ENCODE measurements at regions not wholly inside any gene's neighbourhood (a gene's known extent, or its start where the extent isn't known, plus 50 kb on each side); places are given as distances from the start of the nearest gene placed in this dataset.
A peak's percentile ranks its signal among the peaks of the same experiment; 100 is the strongest.

DNA sequence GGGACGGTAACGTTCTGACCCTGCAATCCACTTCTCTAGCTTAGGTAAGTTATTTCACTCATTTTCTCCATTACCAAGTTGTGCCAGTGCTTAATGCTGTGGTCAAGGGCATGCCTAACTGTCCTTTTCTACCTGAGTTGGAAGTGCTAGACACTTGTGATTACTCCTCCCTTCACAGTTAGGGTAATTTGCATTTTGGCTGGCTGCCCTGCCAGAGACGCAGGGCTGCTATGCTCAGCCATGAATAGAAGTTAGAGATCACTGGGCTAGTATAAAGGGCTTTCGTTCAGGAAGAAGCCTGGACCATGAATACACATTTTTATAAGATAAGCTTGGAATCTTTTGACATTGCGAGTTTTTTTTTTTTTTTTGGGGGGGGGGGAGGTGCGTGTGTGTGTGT, 633.2 kb upstream of the NEGR1 start:
- peaks cover 12% of the 10 kb centered on the region for H3K4me1 Mint-ChIP-seq
- Histone ChIP-seq H3K4me3 (no peak overlapping the region), H2AFZ (peak overlapping the region; percentile 11), H3K27me3 (ENCODE audit: insufficient read depth) (no peaks in the 10 kb centered on the region), H3K4me1 (ENCODE audit: insufficient read depth) (0 out of 2 replicates have a peak, but pooled peaks cover 17% of the 10 kb centered on the region), H3F3A (replicated peaks; ENCODE audit: low read depth) (no peaks in the 10 kb centered on the region), H3K27ac (ENCODE audit: low read depth) (no peak overlapping the region), H3K9me2 (ENCODE audit: insufficient read depth) (no peaks in the 10 kb centered on the region), H3K36me3 (ENCODE audit: insufficient read depth) (no peaks in the 10 kb centered on the region; the same call in 1 of the 2 replicates), H3K79me2 (replicated peaks; ENCODE audit: insufficient read depth) (no peaks in the 10 kb centered on the region), H4K20me1 (replicated peaks; ENCODE audit: insufficient read depth) (no peaks in the 10 kb centered on the region), H3K4me2 (0 out of 2 replicates have a peak overlapping the region, but pooled peaks have one; percentile 23)
- H3K9me3 Mint-ChIP-seq = no peaks in the 10 kb centered on the region
- peak; percentile 92 for ATAC-seq
- H3K27ac Mint-ChIP-seq = peak overlapping the region; percentile 63
- peak; percentile 48 for DNase-seq (ENCODE audit: low spot score)
- no peaks in the 10 kb centered on the region for H3K27me3 Mint-ChIP-seq (ENCODE audit: insufficient read depth, low read depth, poor library complexity)
- H3K36me3 Mint-ChIP-seq (ENCODE audit: low read depth) = no peaks in the 10 kb centered on the region
- H3K4me3 Mint-ChIP-seq = no peak overlapping the region
- TF ChIP-seq POLR2AphosphoS5 (IDR thresholded peaks at IDR 0.05; ENCODE audit: low read depth) (no peak), JUNB (IDR thresholded peaks at IDR 0.05; ENCODE audit: unreplicated experiment) (no peak), NANOG (IDR thresholded peaks at IDR 0.05; ENCODE audit: borderline replicate concordance) (no peak), STAT1 (IDR thresholded peaks at IDR 0.05; ENCODE audit: unreplicated experiment) (no peak), EZH2phosphoT487 (IDR thresholded peaks at IDR 0.05; ENCODE audit: unreplicated experiment) (no peak)

DNA sequence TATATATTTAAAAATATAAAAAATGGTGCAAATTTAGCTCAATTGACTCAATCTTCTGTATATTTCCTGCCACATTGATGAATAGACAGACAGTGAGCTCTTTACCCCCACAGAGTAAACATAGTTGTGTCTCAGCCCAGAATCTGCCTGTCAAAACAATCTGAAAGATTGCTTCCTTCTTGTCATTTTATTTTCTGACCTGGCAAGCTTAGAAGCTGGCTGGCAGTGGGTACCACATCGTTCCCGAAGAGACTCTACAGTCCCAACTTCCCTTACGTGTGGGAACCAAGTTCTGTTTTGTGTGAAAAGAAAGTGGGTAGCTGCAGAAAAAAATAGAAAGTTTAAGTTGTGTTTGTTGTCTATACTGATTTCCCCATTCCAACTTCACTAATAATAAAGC, 629.3 kb upstream of the NEGR1 start:
- Histone ChIP-seq H2AFZ (0 out of 2 replicates have a peak overlapping the region, but pooled peaks have one; percentile 14), H3K9me2 (ENCODE audit: insufficient read depth) (no peaks in the 10 kb centered on the region), H3K27ac (ENCODE audit: low read depth) (no peak overlapping the region), H4K20me1 (replicated peaks; ENCODE audit: insufficient read depth) (no peaks in the 10 kb centered on the region), H3K4me3 (no peak overlapping the region), H3K4me2 (no peak overlapping the region), H3F3A (replicated peaks; ENCODE audit: low read depth) (no peaks in the 10 kb centered on the region), H3K27me3 (ENCODE audit: insufficient read depth) (no peaks in the 10 kb centered on the region), H3K36me3 (ENCODE audit: insufficient read depth) (no peaks in the 10 kb centered on the region; the same call in 1 of the 2 replicates), H3K4me1 (ENCODE audit: insufficient read depth) (0 out of 2 replicates have a peak, but pooled peaks cover 17% of the 10 kb centered on the region), H3K79me2 (replicated peaks; ENCODE audit: insufficient read depth) (no peaks in the 10 kb centered on the region)
- no peak overlapping the region for H3K4me3 Mint-ChIP-seq
- ATAC-seq (no peak), DNase-seq (ENCODE audit: low spot score) (no peak)
- H3K27ac Mint-ChIP-seq = no peak overlapping the region
- peaks cover 12% of the 10 kb centered on the region for H3K4me1 Mint-ChIP-seq
- H3K27me3 Mint-ChIP-seq (ENCODE audit: insufficient read depth, low read depth, poor library complexity) = no peaks in the 10 kb centered on the region
- no peaks in the 10 kb centered on the region for H3K9me3 Mint-ChIP-seq
- H3K36me3 Mint-ChIP-seq (ENCODE audit: low read depth) = no peaks in the 10 kb centered on the region
- TF ChIP-seq EZH2 (IDR thresholded peaks at IDR 0.05; ENCODE audit: low read depth, unreplicated experiment) (no peak), CREB1 (CRISPR knock-in tag; IDR thresholded peaks at IDR 0.05; ENCODE audit: low read depth) (no peak), JUNB (IDR thresholded peaks at IDR 0.05; ENCODE audit: unreplicated experiment) (no peak), POLR2AphosphoS5 (IDR thresholded peaks at IDR 0.05; ENCODE audit: low read depth) (no peak), STAT1 (IDR thresholded peaks at IDR 0.05; ENCODE audit: unreplicated experiment) (no peak), EZH2phosphoT487 (IDR thresholded peaks at IDR 0.05; ENCODE audit: unreplicated experiment) (no peak), NANOG (IDR thresholded peaks at IDR 0.05; ENCODE audit: borderline replicate concordance) (no peak), ZNF331 (CRISPR knock-in tag; IDR thresholded peaks at IDR 0.05; ENCODE audit: low read depth) (no peak)
- TF ChIP-seq, protein P1, sequence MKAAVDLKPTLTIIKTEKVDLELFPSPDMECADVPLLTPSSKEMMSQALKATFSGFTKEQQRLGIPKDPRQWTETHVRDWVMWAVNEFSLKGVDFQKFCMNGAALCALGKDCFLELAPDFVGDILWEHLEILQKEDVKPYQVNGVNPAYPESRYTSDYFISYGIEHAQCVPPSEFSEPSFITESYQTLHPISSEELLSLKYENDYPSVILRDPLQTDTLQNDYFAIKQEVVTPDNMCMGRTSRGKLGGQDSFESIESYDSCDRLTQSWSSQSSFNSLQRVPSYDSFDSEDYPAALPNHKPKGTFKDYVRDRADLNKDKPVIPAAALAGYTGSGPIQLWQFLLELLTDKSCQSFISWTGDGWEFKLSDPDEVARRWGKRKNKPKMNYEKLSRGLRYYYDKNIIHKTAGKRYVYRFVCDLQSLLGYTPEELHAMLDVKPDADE (IDR thresholded peaks at IDR 0.05) = no peak
- TF ChIP-seq, protein P2, sequence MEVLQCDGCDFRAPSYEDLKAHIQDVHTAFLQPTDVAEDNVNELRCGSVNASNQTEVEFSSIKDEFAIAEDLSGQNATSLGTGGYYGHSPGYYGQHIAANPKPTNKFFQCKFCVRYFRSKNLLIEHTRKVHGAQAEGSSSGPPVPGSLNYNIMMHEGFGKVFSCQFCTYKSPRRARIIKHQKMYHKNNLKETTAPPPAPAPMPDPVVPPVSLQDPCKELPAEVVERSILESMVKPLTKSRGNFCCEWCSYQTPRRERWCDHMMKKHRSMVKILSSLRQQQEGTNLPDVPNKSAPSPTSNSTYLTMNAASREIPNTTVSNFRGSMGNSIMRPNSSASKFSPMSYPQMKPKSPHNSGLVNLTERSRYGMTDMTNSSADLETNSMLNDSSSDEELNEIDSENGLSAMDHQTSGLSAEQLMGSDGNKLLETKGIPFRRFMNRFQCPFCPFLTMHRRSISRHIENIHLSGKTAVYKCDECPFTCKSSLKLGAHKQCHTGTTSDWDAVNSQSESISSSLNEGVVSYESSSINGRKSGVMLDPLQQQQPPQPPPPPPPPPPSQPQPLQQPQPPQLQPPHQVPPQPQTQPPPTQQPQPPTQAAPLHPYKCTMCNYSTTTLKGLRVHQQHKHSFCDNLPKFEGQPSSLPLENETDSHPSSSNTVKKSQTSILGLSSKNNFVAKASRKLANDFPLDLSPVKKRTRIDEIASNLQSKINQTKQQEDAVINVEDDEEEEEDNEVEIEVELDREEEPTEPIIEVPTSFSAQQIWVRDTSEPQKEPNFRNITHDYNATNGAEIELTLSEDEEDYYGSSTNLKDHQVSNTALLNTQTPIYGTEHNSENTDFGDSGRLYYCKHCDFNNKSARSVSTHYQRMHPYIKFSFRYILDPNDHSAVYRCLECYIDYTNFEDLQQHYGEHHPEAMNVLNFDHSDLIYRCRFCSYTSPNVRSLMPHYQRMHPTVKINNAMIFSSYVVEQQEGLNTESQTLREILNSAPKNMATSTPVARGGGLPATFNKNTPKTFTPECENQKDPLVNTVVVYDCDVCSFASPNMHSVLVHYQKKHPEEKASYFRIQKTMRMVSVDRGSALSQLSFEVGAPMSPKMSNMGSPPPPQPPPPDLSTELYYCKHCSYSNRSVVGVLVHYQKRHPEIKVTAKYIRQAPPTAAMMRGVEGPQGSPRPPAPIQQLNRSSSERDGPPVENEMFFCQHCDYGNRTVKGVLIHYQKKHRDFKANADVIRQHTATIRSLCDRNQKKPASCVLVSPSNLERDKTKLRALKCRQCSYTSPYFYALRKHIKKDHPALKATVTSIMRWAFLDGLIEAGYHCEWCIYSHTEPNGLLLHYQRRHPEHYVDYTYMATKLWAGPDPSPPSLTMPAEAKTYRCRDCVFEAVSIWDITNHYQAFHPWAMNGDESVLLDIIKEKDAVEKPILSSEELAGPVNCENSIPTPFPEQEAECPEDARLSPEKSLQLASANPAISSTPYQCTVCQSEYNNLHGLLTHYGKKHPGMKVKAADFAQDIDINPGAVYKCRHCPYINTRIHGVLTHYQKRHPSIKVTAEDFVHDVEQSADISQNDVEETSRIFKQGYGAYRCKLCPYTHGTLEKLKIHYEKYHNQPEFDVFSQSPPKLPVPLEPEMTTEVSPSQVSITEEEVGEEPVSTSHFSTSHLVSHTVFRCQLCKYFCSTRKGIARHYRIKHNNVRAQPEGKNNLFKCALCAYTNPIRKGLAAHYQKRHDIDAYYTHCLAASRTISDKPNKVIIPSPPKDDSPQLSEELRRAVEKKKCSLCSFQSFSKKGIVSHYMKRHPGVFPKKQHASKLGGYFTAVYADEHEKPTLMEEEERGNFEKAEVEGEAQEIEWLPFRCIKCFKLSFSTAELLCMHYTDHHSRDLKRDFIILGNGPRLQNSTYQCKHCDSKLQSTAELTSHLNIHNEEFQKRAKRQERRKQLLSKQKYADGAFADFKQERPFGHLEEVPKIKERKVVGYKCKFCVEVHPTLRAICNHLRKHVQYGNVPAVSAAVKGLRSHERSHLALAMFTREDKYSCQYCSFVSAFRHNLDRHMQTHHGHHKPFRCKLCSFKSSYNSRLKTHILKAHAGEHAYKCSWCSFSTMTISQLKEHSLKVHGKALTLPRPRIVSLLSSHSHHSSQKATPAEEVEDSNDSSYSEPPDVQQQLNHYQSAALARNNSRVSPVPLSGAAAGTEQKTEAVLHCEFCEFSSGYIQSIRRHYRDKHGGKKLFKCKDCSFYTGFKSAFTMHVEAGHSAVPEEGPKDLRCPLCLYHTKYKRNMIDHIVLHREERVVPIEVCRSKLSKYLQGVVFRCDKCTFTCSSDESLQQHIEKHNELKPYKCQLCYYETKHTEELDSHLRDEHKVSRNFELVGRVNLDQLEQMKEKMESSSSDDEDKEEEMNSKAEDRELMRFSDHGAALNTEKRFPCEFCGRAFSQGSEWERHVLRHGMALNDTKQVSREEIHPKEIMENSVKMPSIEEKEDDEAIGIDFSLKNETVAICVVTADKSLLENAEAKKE (CRISPR knock-in tag; IDR thresholded peaks at IDR 0.05) = no peak
- TF ChIP-seq, protein P3, sequence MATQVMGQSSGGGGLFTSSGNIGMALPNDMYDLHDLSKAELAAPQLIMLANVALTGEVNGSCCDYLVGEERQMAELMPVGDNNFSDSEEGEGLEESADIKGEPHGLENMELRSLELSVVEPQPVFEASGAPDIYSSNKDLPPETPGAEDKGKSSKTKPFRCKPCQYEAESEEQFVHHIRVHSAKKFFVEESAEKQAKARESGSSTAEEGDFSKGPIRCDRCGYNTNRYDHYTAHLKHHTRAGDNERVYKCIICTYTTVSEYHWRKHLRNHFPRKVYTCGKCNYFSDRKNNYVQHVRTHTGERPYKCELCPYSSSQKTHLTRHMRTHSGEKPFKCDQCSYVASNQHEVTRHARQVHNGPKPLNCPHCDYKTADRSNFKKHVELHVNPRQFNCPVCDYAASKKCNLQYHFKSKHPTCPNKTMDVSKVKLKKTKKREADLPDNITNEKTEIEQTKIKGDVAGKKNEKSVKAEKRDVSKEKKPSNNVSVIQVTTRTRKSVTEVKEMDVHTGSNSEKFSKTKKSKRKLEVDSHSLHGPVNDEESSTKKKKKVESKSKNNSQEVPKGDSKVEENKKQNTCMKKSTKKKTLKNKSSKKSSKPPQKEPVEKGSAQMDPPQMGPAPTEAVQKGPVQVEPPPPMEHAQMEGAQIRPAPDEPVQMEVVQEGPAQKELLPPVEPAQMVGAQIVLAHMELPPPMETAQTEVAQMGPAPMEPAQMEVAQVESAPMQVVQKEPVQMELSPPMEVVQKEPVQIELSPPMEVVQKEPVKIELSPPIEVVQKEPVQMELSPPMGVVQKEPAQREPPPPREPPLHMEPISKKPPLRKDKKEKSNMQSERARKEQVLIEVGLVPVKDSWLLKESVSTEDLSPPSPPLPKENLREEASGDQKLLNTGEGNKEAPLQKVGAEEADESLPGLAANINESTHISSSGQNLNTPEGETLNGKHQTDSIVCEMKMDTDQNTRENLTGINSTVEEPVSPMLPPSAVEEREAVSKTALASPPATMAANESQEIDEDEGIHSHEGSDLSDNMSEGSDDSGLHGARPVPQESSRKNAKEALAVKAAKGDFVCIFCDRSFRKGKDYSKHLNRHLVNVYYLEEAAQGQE (IDR thresholded peaks at IDR 0.05; ENCODE audit: unreplicated experiment) = no peak

All from GM23338 (cell line).